Mammary epithelial cell (primary cell): ENCODE measurements at regions not wholly inside any gene's neighbourhood (a gene's known extent, or its start where the extent isn't known, plus 50 kb on each side); places are given as distances from the start of the nearest gene placed in this dataset.

Experiments
- CTCF ChIP-seq, 2 donors: IDR thresholded peaks in 1 of 2; conservative IDR thresholded peaks in 1 of 2; 2 replicates each; pipeline ENCODE4 v1.5.1; 2011 to 2012; ENCODE audit warnings: inconsistent platforms in 2 of 2, low read length in 2 of 2, mild to moderate bottlenecking in 2 of 2, control low read depth in 1 of 2, low read depth in 1 of 2; ENCODE audit not compliant: insufficient read depth in 1 of 2; ENCODE audit errors: extremely low read depth in 1 of 2
- EZH2 ChIP-seq: IDR thresholded peaks from 2 replicates; pipeline ENCODE4 v1.6.1; 2012; ENCODE audit warnings: low read length, inconsistent platforms, borderline replicate concordance

GRCh38 chr5:13505326-13505725, 439.2 kb downstream of the DNAH5 start:
- TF ChIP-seq CTCF (conservative IDR thresholded peaks at IDR 0.05 in 1 of 2, IDR thresholded peaks at IDR 0.05 in 1 of 2; ENCODE audit: extremely low read depth in 1 of 2, insufficient read depth in 1 of 2, low read depth in 1 of 2, low read length in 2 of 2), result no peak
- TF ChIP-seq EZH2, result no peak
